ENCODE measurements at regions not wholly inside any gene's neighbourhood (a gene's known extent, or its start where the extent isn't known, plus 50 kb on each side); places are given as distances from the start of the nearest gene placed in this dataset.

- no peak for TF ChIP-seq CTCF (IDR thresholded peaks at IDR 0.05; ENCODE audit: low read depth, low read length, missing input control)
- TF ChIP-seq REST (IDR thresholded peaks at IDR 0.05), result no peak
- no peak for TF ChIP-seq EGR1 (IDR thresholded peaks at IDR 0.05; ENCODE audit: low read depth in 2 of 2)
- no peak for TF ChIP-seq ZBTB33 (IDR thresholded peaks at IDR 0.05)
- no peak for TF ChIP-seq RXRA (IDR thresholded peaks at IDR 0.05)
- TF ChIP-seq RAD21 (IDR thresholded peaks at IDR 0.05), result no peak
- no peak for TF ChIP-seq SP1 (IDR thresholded peaks at IDR 0.05)
- TF ChIP-seq MAX (IDR thresholded peaks at IDR 0.05), result no peak
- TF ChIP-seq GABPA (IDR thresholded peaks at IDR 0.05 in 1 of 2, conservative IDR thresholded peaks at IDR 0.05 in 1 of 2), result no peak
- no peak for TF ChIP-seq JUND (IDR thresholded peaks at IDR 0.05)
- no peak for TF ChIP-seq TAF1 (conservative IDR thresholded peaks at IDR 0.05)
- TF ChIP-seq YY1 (IDR thresholded peaks at IDR 0.05), result no peak
These were observed 70.6 kb upstream of the CXCL14 start for GRCh38 chr5:135649435-135649834.

Data from liver (tissue), 3 donors.